Liver (tissue), 3 donors: ENCODE measurements at regions not wholly inside any gene's neighbourhood (a gene's known extent, or its start where the extent isn't known, plus 50 kb on each side); places are given as distances from the start of the nearest gene placed in this dataset.

Experiments used
- FOXA1 ChIP-seq: IDR thresholded peaks from 2 replicates; pipeline ENCODE4 v1.6.1; 2016; ENCODE audit warnings: antibody characterized with exemption
- FOXA2 ChIP-seq: IDR thresholded peaks from 2 replicates; pipeline ENCODE4 v1.6.1; 2016; ENCODE audit warnings: antibody characterized with exemption
- GABPA ChIP-seq, 2 donors: IDR thresholded peaks in 1 of 2; conservative IDR thresholded peaks in 1 of 2; 2 replicates each; pipeline ENCODE4 v1.6.1; 2016; ENCODE audit warnings: antibody characterized with exemption in 2 of 2, mild to moderate bottlenecking in 1 of 2, moderate library complexity in 1 of 2
- NR2F2 ChIP-seq: IDR thresholded peaks from 2 replicates; pipeline ENCODE4 v1.6.1; 2016; ENCODE audit warnings: antibody characterized with exemption
- RAD21 ChIP-seq, 2 donors: IDR thresholded peaks; 2 replicates each; pipeline ENCODE4 v1.6.1; 2016; ENCODE audit warnings: antibody characterized with exemption in 2 of 2, mild to moderate bottlenecking in 2 of 2
- REST ChIP-seq: IDR thresholded peaks from 2 replicates; pipeline ENCODE4 v1.6.1; 2016; ENCODE audit warnings: antibody characterized with exemption, mild to moderate bottlenecking
- RXRA ChIP-seq, 2 donors: IDR thresholded peaks; 2 replicates each; pipeline ENCODE4 v1.6.1; 2017 to 2018; ENCODE audit warnings: antibody characterized with exemption in 2 of 2, mild to moderate bottlenecking in 1 of 2
- YY1 ChIP-seq: IDR thresholded peaks from 2 replicates; pipeline ENCODE4 v1.6.1; 2016; ENCODE audit warnings: antibody characterized with exemption, mild to moderate bottlenecking
- TF ChIP-seq, protein P1 (sequence below): fragments of 150-350 bp; IDR thresholded peaks from 2 replicates; pipeline ENCODE4 v1.5.1; 2017; ENCODE audit warnings: improper control_type of control experiment, low read depth, low read length; ENCODE audit not compliant: missing input control
- TF ChIP-seq, protein P2 (sequence below): IDR thresholded peaks from 2 replicates; pipeline ENCODE4 v1.6.1; 2016; ENCODE audit warnings: antibody characterized with exemption
- donor health status: healthy.
- donor health status: healthy.

DNA sequence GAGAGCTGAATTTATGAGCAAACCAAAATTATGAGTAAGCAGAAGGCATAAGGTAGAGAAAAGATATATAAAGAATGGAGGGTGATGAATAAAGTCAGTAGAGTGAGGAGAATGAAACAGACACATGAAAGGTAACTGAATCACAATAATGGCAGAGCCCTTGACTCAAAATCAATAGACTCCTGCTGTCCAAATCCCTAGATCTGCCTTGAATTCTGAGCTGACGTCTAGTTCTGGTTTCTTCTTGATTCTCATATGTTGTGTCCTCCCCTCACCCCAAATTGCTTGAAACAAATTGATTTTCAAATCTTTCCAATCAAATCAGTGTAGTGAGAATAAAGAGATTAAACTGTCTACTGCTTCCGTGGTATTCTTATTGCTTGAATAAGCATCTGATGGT, 86.6 kb upstream of the IQCM start:
- no peak for TF ChIP-seq NR2F2
- TF ChIP-seq, protein P1, sequence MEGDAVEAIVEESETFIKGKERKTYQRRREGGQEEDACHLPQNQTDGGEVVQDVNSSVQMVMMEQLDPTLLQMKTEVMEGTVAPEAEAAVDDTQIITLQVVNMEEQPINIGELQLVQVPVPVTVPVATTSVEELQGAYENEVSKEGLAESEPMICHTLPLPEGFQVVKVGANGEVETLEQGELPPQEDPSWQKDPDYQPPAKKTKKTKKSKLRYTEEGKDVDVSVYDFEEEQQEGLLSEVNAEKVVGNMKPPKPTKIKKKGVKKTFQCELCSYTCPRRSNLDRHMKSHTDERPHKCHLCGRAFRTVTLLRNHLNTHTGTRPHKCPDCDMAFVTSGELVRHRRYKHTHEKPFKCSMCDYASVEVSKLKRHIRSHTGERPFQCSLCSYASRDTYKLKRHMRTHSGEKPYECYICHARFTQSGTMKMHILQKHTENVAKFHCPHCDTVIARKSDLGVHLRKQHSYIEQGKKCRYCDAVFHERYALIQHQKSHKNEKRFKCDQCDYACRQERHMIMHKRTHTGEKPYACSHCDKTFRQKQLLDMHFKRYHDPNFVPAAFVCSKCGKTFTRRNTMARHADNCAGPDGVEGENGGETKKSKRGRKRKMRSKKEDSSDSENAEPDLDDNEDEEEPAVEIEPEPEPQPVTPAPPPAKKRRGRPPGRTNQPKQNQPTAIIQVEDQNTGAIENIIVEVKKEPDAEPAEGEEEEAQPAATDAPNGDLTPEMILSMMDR: no peak
- no peak for TF ChIP-seq FOXA1
- TF ChIP-seq YY1: no peak
- TF ChIP-seq GABPA (IDR thresholded peaks at IDR 0.05 in 1 of 2, conservative IDR thresholded peaks at IDR 0.05 in 1 of 2): no peak
- no peak for TF ChIP-seq FOXA2
- TF ChIP-seq RXRA (IDR thresholded peaks at IDR 0.05): no peak
- TF ChIP-seq RAD21 (IDR thresholded peaks at IDR 0.05): no peak
- TF ChIP-seq, protein P2, sequence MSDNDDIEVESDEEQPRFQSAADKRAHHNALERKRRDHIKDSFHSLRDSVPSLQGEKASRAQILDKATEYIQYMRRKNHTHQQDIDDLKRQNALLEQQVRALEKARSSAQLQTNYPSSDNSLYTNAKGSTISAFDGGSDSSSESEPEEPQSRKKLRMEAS: no peak
- TF ChIP-seq REST: no peak
